ENCODE measurements at regions not wholly inside any gene's neighbourhood (a gene's known extent, or its start where the extent isn't known, plus 50 kb on each side); places are given as distances from the start of the nearest gene placed in this dataset.

- TF ChIP-seq POU2F2 (IDR thresholded peaks at IDR 0.05; ENCODE audit: low read depth, low read length) = no peak
- TF ChIP-seq POLR2A (IDR thresholded peaks at IDR 0.05; ENCODE audit: low read depth, low read length) = no peak
- TF ChIP-seq POLR2AphosphoS5 (IDR thresholded peaks at IDR 0.05; ENCODE audit: low read depth, low read length) = no peak
- no peak for TF ChIP-seq TAF1 (IDR thresholded peaks at IDR 0.05; ENCODE audit: low read depth, low read length)
Observed at GRCh38 chr19:28309070-28309469, 903.9 kb downstream of the UQCRFS1 start.

Data from GM12891 (cell line).